SK-N-SH (cell line): ENCODE measurements at regions not wholly inside any gene's neighbourhood (a gene's known extent, or its start where the extent isn't known, plus 50 kb on each side); places are given as distances from the start of the nearest gene placed in this dataset.
A peak's percentile ranks its signal among the peaks of the same experiment; 100 is the strongest.

Experiments
- CTCF ChIA-PET: fragments of 300-600, 350-600 bp; formaldehyde crosslinking; extraction: SDS; loops from one replicate; lab custom pipeline; 2021; lab: Yijun Ruan, JAX
- POLR2A ChIA-PET: fragments of 350-600 bp; sonication (Branson Sonifier 250); formaldehyde crosslinking; extraction: SDS; loops from one replicate; lab custom pipeline; 2020; ENCODE audit warnings: antibody characterized with exemption, inconsistent platforms; lab: Yijun Ruan, JAX
- DNase-seq: peaks from one replicate; pipeline ENCODE4 v3.0.0; 2012
- H2AFZ ChIP-seq: fragments of 200-600 bp; sonication (generic); 2 replicates; pipeline ENCODE4 v1.8.1; 2016; ENCODE audit warnings: antibody characterized with exemption, mild to moderate bottlenecking, low read depth
- H3F3A ChIP-seq: fragments of 200-600 bp; sonication (generic); replicated peaks from 2 replicates; pipeline ENCODE3; 2016; ENCODE audit warnings: antibody characterized with exemption, mild to moderate bottlenecking; ENCODE audit not compliant: insufficient read depth
- H3K27ac ChIP-seq, 2 experiments: fragments of 200-500 bp in 1 of 2; fragments of 200-600 bp in 1 of 2; sonication (Bioruptor generic) in 1 of 2; sonication (generic), shearing (Covaris generic) in 1 of 2; 2 replicates each; pipeline versions ENCODE4 v1.5.1 to v1.6.1; 2014 to 2016; ENCODE audit warnings: low read depth in 2 of 2, inconsistent platforms in 1 of 2, low read length in 1 of 2, mild to moderate bottlenecking in 1 of 2, mixed read lengths in 1 of 2
- H3K27me3 ChIP-seq: fragments of 200-600 bp; sonication (generic), shearing (Covaris generic); 2 replicates; pipeline ENCODE4 v1.6.1; 2016; ENCODE audit warnings: mixed run types; ENCODE audit not compliant: insufficient read depth
- H3K36me3 ChIP-seq, 2 experiments: fragments of 200-500 bp in 1 of 2; fragments of 200-600 bp in 1 of 2; sonication (Bioruptor generic) in 1 of 2; sonication (generic) in 1 of 2; replicated peaks in 1 of 2; 2 replicates each; pipeline versions ENCODE3 to v1.5.1; 2014 to 2016; ENCODE audit warnings: low read length in 1 of 2, mild to moderate bottlenecking in 1 of 2; ENCODE audit not compliant: insufficient read depth in 2 of 2, control insufficient read depth in 1 of 2
- H3K4me1 ChIP-seq, 2 experiments: fragments of 200-500 bp in 1 of 2; fragments of 200-600 bp in 1 of 2; sonication (Bioruptor generic) in 1 of 2; sonication (generic), shearing (Covaris generic) in 1 of 2; 2 replicates each; pipeline versions ENCODE4 v1.5.1 to v1.6.1; 2014 to 2016; ENCODE audit warnings: low read depth in 1 of 2, low read length in 1 of 2, mixed run types in 1 of 2; ENCODE audit not compliant: insufficient read depth in 2 of 2, control insufficient read depth in 1 of 2
- H3K4me2 ChIP-seq: fragments of 200-600 bp; sonication (generic), shearing (Covaris generic); 2 replicates; pipeline ENCODE4 v1.6.1; 2017; ENCODE audit warnings: mixed run types
- H3K4me3 ChIP-seq, 2 experiments: fragments of 200-500 bp in 1 of 2; fragments of 200-600 bp in 1 of 2; sonication (Bioruptor generic) in 1 of 2; sonication (generic), shearing (Covaris generic) in 1 of 2; 2 replicates each; pipeline versions ENCODE4 v1.5.1 to v1.8.1; 2014 to 2016; ENCODE audit warnings: low read depth in 2 of 2, inconsistent platforms in 1 of 2, low read length in 1 of 2, mild to moderate bottlenecking in 1 of 2, mixed read lengths in 1 of 2, moderate library complexity in 1 of 2
- H3K79me2 ChIP-seq: fragments of 200-600 bp; sonication (generic); 2 replicates; pipeline ENCODE4 v1.8.1; 2017; ENCODE audit warnings: mild to moderate bottlenecking; ENCODE audit not compliant: insufficient read depth
- H3K9ac ChIP-seq: fragments of 200-600 bp; sonication (generic); 2 replicates; pipeline ENCODE4 v1.6.1; 2017; ENCODE audit warnings: mixed run types
- H3K9me2 ChIP-seq: fragments of 200-600 bp; sonication (generic); 2 replicates; pipeline ENCODE4 v1.6.1; 2017; ENCODE audit warnings: mixed run types
- H3K9me3 ChIP-seq: fragments of 200-600 bp; sonication (generic); 2 replicates; pipeline ENCODE4 v1.6.1; 2017; ENCODE audit warnings: mixed run types, mild to moderate bottlenecking, moderate library complexity
- H4K20me1 ChIP-seq: fragments of 200-600 bp; sonication (generic); 2 replicates; pipeline ENCODE4 v1.6.1; 2017; ENCODE audit warnings: mild to moderate bottlenecking, mixed run types; ENCODE audit not compliant: insufficient read depth
- EP300 ChIP-seq, 2 experiments: IDR thresholded peaks; 2 replicates each; pipeline versions ENCODE4 v1.4.0 to v1.6.1; 2012; ENCODE audit warnings: borderline replicate concordance in 1 of 2, low read depth in 1 of 2, low read length in 1 of 2
- FOSL2 ChIP-seq: IDR thresholded peaks from 2 replicates; pipeline ENCODE4 v1.4.0; 2012; ENCODE audit warnings: low read depth, mild to moderate bottlenecking, moderate library complexity, borderline replicate concordance
- FOXM1 ChIP-seq: IDR thresholded peaks from 2 replicates; pipeline ENCODE4 v1.4.0; 2012; ENCODE audit warnings: low read depth, mild to moderate bottlenecking
- GATA2 ChIP-seq: sonication (generic); formaldehyde crosslinking; IDR thresholded peaks from 2 replicates; pipeline ENCODE4 v1.5.0; 2020; ENCODE audit warnings: mild to moderate bottlenecking, missing genetic modification reagents
- JUND ChIP-seq: IDR thresholded peaks from 2 replicates; pipeline ENCODE4 v1.4.0; 2012
- MEF2A ChIP-seq: IDR thresholded peaks from 2 replicates; pipeline ENCODE4 v1.4.0; 2012; ENCODE audit warnings: low read depth, borderline replicate concordance
- MXI1 ChIP-seq: IDR thresholded peaks from 2 replicates; pipeline ENCODE4 v1.6.1; 2012; ENCODE audit warnings: mild to moderate bottlenecking, low read depth, low read length, improper control_type of control experiment
- NFIC ChIP-seq: IDR thresholded peaks from 2 replicates; pipeline ENCODE4 v1.4.0; 2012; ENCODE audit warnings: borderline replicate concordance
- NRF1 ChIP-seq: IDR thresholded peaks from 2 replicates; pipeline ENCODE4 v1.6.1; 2012; ENCODE audit warnings: low read depth, mild to moderate bottlenecking, low read length
- RAD21 ChIP-seq: IDR thresholded peaks from 2 replicates; pipeline ENCODE4 v1.6.1; 2012; ENCODE audit warnings: mild to moderate bottlenecking, low read length
- RCOR1 ChIP-seq: fragments of 150-350 bp; IDR thresholded peaks from 2 replicates; pipeline ENCODE4 v1.6.1; 2017; ENCODE audit warnings: antibody characterized with exemption, low read length
- RXRA ChIP-seq: IDR thresholded peaks from 2 replicates; pipeline ENCODE4 v1.4.0; 2012; ENCODE audit warnings: low read depth, mild to moderate bottlenecking, borderline replicate concordance
- SIN3A ChIP-seq: IDR thresholded peaks from 2 replicates; pipeline ENCODE4 v1.6.1; 2012; ENCODE audit warnings: low read depth, mild to moderate bottlenecking, low read length, moderate library complexity, borderline replicate concordance
- SMC3 ChIP-seq: IDR thresholded peaks from 2 replicates; pipeline ENCODE4 v1.6.1; 2012; ENCODE audit warnings: low read depth, low read length, improper control_type of control experiment
- TAF1 ChIP-seq: IDR thresholded peaks from 2 replicates; pipeline ENCODE4 v1.6.1; 2012; ENCODE audit warnings: low read depth, mild to moderate bottlenecking, low read length, moderate library complexity, borderline replicate concordance
- TEAD4 ChIP-seq: IDR thresholded peaks from 2 replicates; pipeline ENCODE4 v1.4.0; 2012; ENCODE audit warnings: mild to moderate bottlenecking, borderline replicate concordance; ENCODE audit not compliant: insufficient read depth
- YY1 ChIP-seq: IDR thresholded peaks from 2 replicates; pipeline ENCODE4 v1.4.0; 2012; ENCODE audit warnings: low read depth, mild to moderate bottlenecking
- WGBS: methylation state at CpG from one replicate; pipeline ENCODE4 v1.1.6; 2017; ENCODE audit warnings: low lambda C conversion rate; 5-methylcytosine and 5-hydroxymethylcytosine counted together
- TF ChIP-seq, protein P1 (sequence below): fragments of 150-350 bp; IDR thresholded peaks from 2 replicates; pipeline ENCODE4 v1.6.1; 2016; ENCODE audit warnings: mild to moderate bottlenecking, low read depth, low read length
- TF ChIP-seq, protein P2 (sequence below): IDR thresholded peaks from 2 replicates; pipeline ENCODE4 v1.4.0; 2012; ENCODE audit warnings: low read depth, borderline replicate concordance
- TF ChIP-seq, protein P3 (sequence below): fragments of 150-350 bp; IDR thresholded peaks from 2 replicates; pipeline ENCODE4 v1.6.1; 2017; ENCODE audit warnings: antibody characterized with exemption, low read length, low read depth, borderline replicate concordance
- TF ChIP-seq, protein P4 (sequence below): IDR thresholded peaks from 2 replicates; pipeline ENCODE4; 2012

DNA sequence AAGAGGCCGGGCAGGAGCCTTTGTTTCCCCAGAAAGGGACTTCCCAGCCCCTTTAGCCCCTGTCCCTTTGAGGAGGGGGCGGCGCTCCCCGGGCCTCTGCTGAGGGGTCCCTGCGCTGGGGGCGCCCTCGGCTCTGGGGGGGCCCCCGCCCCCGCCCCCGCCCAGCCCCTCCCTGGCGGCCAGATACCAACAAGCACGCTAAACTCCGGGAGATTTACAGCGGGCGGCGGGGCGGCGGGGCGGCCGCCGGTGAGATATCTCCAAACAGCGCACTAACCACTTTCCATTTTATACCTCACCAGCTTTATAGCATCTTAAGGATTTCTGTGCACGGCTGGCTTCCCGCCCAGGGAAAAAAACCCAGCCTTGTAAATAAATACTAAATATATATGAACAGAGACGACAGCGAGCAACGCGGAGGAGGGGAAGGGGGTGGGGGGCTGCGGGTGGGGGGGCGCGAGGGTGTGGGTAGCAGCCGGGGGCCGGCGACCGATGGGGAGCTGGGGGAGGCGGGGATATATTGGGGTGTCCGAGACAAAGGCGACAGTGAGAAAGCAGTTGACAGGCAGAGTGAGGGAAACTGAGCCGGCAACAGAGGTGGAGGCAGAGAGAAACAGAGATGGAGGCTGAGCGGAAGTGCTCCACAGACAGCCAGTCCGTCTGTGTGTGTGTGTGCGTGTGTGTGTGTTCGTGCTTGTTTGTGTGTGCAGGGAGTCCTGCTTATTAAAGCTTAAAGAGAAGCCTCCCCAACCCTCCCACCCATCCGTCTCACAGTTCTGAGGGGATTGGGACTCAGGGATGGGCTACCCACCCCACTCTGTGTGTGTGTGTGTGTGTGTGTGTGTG is 85.8 kb downstream of the HIF1AN start:
- H3F3A ChIP-seq: no peaks in the 10 kb centered on the region
- peak; percentile 56 for DNase-seq
- WGBS: 10% methylated on average over 43 of the region's 44 CpGs
- H3K27me3 ChIP-seq: peaks cover 37% of the 10 kb centered on the region; the same call in 1 of the 2 replicates
- no peak overlapping the region for H3K9ac ChIP-seq
- no peaks in the 10 kb centered on the region for H3K9me3 ChIP-seq
- H4K20me1 ChIP-seq: no peaks in the 10 kb centered on the region
- H3K4me1 ChIP-seq: no peaks in the 10 kb centered on the region
- no peaks in the 10 kb centered on the region for H3K36me3 ChIP-seq
- H3K27ac ChIP-seq: no peak overlapping the region
- TF ChIP-seq YY1 (no peak), NFIC (no peak), MXI1 (no peak), RXRA (no peak), RAD21 (no peak), EP300 (IDR thresholded peaks at IDR 0.05; ENCODE audit: borderline replicate concordance in 1 of 2, low read depth in 1 of 2, low read length in 1 of 2) (no peak), NRF1 (no peak), JUND (no peak), TEAD4 (no peak), TAF1 (no peak), FOSL2 (no peak)
- TF ChIP-seq, protein P1, sequence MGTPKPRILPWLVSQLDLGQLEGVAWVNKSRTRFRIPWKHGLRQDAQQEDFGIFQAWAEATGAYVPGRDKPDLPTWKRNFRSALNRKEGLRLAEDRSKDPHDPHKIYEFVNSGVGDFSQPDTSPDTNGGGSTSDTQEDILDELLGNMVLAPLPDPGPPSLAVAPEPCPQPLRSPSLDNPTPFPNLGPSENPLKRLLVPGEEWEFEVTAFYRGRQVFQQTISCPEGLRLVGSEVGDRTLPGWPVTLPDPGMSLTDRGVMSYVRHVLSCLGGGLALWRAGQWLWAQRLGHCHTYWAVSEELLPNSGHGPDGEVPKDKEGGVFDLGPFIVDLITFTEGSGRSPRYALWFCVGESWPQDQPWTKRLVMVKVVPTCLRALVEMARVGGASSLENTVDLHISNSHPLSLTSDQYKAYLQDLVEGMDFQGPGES: no peak
- TF ChIP-seq, protein P2, sequence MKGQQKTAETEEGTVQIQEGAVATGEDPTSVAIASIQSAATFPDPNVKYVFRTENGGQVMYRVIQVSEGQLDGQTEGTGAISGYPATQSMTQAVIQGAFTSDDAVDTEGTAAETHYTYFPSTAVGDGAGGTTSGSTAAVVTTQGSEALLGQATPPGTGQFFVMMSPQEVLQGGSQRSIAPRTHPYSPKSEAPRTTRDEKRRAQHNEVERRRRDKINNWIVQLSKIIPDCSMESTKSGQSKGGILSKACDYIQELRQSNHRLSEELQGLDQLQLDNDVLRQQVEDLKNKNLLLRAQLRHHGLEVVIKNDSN: no peak
- TF ChIP-seq, all 33 proteins: peak for 0
- Histone ChIP-seq H3K4me2 (no peak overlapping the region), H3K4me3 (no peak overlapping the region; a peak in 1 of 4 replicates), H2AFZ (no peak overlapping the region), H3K79me2 (no peaks in the 10 kb centered on the region), H3K9me2 (no peaks in the 10 kb centered on the region)
- ChIA-PET CTCF (interaction anchor here (0.8 to 2.3 kb wide), 7 partner anchors 10 to 393 kb away, joined by 3 to 9 read pairs (median 3); no protein-coding TSS in a partner anchor), POLR2A (no interaction called here)

DNA sequence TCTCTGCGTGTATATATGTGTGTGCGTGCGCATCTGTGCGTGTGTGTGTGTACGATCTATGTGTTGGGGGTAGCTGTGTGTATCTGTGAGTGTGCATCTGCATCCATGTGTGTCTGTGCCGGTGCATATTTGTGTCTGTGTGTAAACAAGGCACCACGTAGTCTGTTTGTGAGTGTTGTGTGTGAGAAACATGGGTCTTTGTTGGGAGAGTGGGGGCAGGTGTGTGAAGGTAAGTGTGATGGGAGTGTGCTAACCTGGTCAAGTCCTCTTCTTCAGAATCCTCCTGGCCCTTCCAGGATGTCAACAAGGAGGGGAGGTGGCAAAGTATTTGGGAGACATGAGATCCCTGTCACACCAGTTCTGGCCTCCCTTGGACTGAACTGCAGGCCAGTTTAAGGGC is 87.2 kb downstream of the HIF1AN start:
- WGBS: 76% methylated on average over 7 of the region's 7 CpGs
- Histone ChIP-seq H3F3A (no peaks in the 10 kb centered on the region), H4K20me1 (no peaks in the 10 kb centered on the region), H3K4me1 (no peaks in the 10 kb centered on the region), H3K27ac (no peak overlapping the region), H3K27me3 (peaks cover 37% of the 10 kb centered on the region; the same call in 1 of the 2 replicates), H3K9me3 (no peaks in the 10 kb centered on the region), H3K4me2 (no peak overlapping the region), H3K79me2 (no peaks in the 10 kb centered on the region), H2AFZ (no peak overlapping the region), H3K36me3 (no peaks in the 10 kb centered on the region), H3K9ac (no peak overlapping the region), H3K4me3 (no peak overlapping the region), H3K9me2 (no peaks in the 10 kb centered on the region)
- ChIA-PET POLR2A (no interaction called here), CTCF (interaction anchor here (1.9 to 2.3 kb wide), 2 partner anchors 15 to 120 kb away, joined by 8 to 9 read pairs; no protein-coding TSS in a partner anchor)
- no peak for DNase-seq
- TF ChIP-seq, protein P3, sequence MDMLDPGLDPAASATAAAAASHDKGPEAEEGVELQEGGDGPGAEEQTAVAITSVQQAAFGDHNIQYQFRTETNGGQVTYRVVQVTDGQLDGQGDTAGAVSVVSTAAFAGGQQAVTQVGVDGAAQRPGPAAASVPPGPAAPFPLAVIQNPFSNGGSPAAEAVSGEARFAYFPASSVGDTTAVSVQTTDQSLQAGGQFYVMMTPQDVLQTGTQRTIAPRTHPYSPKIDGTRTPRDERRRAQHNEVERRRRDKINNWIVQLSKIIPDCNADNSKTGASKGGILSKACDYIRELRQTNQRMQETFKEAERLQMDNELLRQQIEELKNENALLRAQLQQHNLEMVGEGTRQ: no peak
- TF ChIP-seq RCOR1 (no peak), EP300 (IDR thresholded peaks at IDR 0.05; ENCODE audit: borderline replicate concordance in 1 of 2, low read depth in 1 of 2, low read length in 1 of 2) (no peak), MEF2A (no peak), GATA2 (no peak), NFIC (no peak), FOXM1 (no peak), SMC3 (no peak), SIN3A (no peak), FOSL2 (no peak), YY1 (no peak)
- TF ChIP-seq, protein P1: no peak
- TF ChIP-seq, protein P4, sequence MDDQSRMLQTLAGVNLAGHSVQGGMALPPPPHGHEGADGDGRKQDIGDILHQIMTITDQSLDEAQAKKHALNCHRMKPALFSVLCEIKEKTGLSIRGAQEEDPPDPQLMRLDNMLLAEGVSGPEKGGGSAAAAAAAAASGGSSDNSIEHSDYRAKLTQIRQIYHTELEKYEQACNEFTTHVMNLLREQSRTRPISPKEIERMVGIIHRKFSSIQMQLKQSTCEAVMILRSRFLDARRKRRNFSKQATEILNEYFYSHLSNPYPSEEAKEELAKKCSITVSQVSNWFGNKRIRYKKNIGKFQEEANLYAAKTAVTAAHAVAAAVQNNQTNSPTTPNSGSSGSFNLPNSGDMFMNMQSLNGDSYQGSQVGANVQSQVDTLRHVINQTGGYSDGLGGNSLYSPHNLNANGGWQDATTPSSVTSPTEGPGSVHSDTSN: no peak
- TF ChIP-seq, all 33 proteins: peak for 0
